ENCODE measurements at regions not wholly inside any gene's neighbourhood (a gene's known extent, or its start where the extent isn't known, plus 50 kb on each side); places are given as distances from the start of the nearest gene placed in this dataset.
"Not testable (repeated sequence)": the region's sequence is repeated elsewhere in the genome, so short reads cannot be mapped to it uniquely, and the experiment has no call there.

DNA sequence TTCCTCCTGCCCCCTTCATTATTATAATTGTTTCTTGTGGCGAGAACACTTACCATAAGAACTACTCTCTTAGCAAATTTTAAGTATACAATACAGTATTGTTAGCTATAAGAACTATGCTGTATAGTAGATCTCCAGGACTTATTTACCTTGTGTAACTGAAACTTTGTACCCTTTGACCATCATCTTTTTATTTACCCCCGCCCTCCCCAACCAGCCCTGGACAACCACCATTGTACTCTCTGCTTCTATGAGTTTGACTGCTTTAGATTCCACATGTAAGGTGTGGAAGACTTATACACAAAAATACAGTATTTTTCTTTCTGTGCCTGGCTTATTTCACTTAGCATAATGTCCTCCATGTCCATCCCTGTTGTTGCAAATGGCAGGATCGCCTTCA, 161.1 kb downstream of the PHF8 start:
- no peak for DNase-seq

- no peak for DNase-seq
Measured at GRCh38 chrX:53882331-53882730, 161.9 kb downstream of the PHF8 start.

- not testable (repeated sequence) for DNase-seq
Measured at GRCh38 chrX:53880786-53881185, 163.5 kb downstream of the PHF8 start.

GRCh38 chrX:53859890-53860289, 173.4 kb upstream of the HUWE1 start:
- no peak for DNase-seq

- peak; percentile 46 to 55 for DNase-seq
Measured at GRCh38 chrX:53831662-53832635, 145.4 kb upstream of the HUWE1 start.

DNA sequence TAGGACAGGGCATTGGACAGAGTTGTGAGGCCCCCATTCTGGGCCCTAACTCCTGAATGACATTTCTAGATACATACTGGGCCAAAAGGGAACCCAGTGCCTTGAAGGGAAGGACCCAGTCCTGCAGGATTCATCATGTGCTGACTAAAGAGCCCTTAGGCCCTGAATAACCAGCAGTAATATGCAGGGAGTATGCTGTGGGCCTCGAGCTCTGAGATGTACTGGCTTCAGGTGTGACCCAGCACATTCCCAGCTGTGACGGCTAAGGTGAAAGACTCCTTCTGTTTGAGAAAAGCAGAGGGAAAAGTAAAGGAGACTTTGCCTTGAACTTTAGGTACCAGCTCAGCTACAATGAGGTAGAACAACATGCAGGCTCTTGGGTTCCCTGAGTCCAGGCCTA, 138.2 kb upstream of the HUWE1 start:
- DNase-seq, result no peak

DNA sequence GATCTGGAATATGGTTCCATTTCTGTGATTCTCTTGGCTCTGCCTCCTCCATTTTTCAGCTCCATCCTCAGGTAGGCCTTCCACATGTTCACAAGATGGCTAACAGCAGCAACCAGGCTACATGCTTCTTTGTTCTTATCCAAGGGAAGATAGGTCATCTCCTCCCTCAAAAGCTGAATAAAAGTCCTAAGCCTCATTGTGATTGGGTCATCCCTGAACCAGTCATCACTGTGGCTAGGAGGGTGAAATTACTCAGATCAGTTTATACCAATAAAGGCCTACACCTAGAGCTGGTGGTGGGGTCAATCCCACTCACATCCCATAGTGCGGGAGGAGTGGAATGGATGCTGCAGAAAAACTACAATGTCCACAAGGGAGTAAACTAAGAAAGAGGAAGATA, 131.6 kb upstream of the HUWE1 start:
- not testable (repeated sequence) for DNase-seq

DNA sequence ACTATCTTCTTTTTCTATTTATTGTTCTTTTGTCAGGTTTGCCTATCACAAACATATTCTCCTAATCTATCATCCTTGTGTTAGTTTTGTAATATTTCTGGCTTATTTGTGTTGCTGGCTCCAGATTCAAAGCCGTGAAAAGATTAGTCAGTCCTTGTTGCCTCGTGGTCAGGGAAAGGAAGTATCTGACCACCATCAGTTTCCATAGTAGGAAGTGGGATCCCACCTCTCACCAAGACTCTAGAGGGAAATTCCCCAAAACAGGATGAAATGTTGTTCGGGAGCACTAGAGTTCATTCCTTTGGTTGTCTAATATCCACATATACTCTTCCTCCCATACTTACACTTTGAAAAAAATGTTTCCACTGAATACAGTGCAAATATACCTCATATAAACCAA, 131.0 kb upstream of the HUWE1 start:
- DNase-seq, result no peak

GRCh38 chrX:53813670-53814440, 127.3 kb upstream of the HUWE1 start:
- DNase-seq, result no peak

DNA sequence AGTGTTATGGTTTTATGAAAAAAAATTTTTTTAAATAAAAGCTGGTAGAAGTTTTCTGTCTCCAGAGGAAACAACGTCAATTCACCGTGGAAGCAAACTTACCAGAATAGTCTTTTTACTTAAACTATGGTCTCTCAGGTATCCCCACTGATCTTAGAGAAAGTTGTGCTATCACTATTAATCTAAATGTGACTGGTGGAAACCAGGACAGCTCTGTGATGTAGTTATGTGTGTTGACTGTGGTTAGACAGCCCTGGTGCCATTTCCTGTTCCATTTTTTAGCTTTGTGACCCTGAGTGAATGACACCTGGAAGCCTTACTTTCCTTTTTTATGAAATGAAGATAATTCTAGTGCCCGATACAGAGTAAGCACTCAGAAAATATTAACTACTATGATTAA, 111.8 kb upstream of the HUWE1 start:
- no peak for DNase-seq

DNA sequence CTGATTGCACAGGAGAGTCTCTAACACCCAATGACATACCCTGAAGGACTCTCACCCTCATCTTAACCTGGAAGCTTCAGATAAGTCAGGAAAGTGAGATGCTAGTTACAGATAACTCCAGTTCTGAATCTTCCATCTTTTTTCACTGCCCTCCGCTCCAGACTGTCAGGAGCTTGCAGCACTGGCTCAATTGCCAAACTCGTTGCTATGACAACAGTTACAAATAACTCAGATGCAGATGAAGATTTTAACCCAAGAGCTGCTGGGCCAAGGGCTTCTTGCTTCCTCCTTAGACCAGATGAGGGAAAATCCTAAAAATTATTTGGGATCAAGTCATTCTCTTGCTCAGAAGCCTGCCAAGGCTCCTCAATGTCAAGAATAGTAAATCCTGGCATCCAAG, 109.1 kb upstream of the HUWE1 start:
- DNase-seq, result no peak

DNA sequence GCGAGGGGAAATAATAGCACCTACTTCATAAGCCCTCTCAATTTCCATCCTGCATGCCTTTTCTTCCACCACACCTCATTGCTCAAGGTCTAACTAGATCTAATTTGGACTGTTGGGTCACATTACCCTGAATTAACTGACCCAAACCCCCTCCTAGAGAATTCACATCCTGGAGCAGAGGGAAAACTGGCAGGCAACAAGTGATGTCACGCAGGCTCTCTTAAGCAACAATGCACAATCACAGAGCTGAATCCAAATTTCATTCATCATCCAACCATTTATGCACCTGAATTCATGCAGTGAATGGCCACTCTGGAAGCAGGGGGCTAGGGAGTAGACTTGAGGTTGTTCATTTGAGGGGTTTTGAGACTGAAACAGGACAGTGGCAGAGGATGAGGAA, 107.7 kb upstream of the HUWE1 start:
- DNase-seq, result no peak

DNA sequence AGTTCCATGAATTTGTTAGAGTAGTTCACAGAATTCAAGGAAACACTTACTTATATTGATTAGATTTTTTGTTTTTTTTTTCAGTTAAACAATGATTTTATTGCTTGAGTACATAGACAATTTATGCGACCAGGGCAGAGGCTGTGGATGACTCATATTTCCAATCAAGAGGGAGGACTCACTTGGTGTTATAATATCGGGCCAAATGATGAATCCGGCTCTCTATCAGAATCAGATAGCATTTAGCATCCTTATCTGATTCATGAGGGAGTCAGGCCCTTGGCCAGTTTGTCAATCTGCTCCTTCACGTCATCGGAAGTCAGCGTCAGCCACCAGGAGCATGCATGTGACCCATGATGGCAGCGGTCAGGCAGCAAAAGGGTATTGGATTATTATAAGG, 82.3 kb upstream of the HUWE1 start:
- no peak for DNase-seq

DNA sequence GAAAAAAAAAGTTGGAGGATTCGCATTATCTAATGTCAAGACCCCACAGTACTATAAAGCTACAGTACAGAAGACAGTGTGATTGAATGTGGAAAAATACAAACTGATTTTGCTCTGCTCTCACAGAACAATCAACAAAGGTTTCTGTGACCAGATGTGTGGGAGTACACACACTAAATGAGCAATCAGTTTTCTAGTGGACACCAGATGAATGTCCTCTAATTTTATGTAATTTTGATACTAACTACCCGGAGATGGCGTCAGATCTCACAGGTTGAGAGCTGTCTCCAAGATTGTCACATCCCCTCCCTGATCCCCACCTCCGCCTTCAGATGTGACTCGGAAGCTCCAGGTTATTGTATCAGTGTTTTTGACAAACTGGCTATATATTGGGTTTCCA, 81.9 kb upstream of the HUWE1 start:
- peak in 1 of 2 donors; percentile 6 for DNase-seq

- no peak for DNase-seq
Measured at GRCh38 chrX:53767544-53767943, 81.0 kb upstream of the HUWE1 start.

DNA sequence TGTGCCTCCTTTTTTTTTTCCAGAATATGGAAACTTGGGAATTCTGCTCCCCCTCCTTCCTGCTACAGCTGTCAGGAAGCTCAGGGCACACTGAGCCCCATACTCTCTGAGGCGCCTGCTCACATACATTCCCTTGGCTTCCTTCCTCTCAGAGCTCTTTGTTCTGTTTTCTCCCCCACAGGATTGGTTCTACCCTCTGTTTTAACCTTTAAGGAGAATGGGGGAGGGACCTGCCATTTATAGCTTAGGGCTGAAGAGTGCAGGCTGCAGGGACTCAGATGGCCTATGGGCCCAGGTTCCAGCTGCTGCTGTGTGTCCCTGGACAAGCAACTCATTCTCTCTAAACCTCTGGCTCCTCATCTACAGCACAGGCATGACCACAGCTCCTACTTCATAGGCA, 70.7 kb upstream of the HUWE1 start:
- not testable (repeated sequence) for DNase-seq

DNA sequence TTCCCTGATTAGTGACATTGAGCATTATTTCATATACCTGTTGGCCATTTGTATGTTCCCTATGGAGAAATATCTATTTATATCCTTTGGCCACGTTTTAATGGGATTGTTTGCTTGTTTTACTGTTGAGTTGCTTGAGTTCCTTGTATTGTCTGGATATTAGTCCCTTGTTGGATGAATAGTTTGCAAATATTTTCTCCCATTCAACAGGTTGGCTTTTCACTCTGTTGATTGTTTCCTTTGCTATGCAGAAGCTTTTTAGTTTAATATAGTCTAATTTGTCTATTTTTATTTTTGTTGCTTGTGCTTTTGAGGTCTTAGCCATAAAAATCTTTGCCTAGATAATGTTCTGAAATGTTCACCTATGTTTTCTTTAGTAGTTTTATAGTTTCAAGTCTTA, 60.2 kb upstream of the HUWE1 start:
- DNase-seq, result no peak

DNA sequence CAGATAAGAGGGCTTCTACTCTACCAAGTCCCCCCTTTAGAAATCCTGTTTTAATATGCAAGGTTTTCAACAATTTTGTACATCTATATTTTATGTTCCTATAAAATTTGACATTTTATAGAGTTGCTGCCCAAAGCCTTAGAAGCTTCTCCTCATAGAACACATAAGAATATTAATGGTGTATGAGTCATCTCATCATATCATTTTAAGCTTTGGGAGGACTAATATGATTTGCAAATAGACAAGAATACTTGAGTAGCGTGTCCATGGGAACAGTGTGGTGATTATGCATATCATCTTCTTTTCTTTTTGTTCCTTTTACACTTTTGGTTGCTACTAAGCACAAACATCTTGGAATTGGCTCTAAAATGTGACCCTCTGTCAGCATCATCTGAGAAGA, 56.7 kb upstream of the HUWE1 start:
- DNase-seq, result no peak

- DNase-seq, result no peak
Measured at GRCh38 chrX:53738370-53738906, 51.9 kb upstream of the HUWE1 start.

Measured in stimulated activated CD4-positive, alpha-beta T cell treated with anti-CD3 and anti-CD28 coated beads, Interleukin-2, amount 100 ng/mL, for 24 hours (primary cell).